Liver (tissue), 8 donors: ENCODE measurements at regions not wholly inside any gene's neighbourhood (a gene's known extent, or its start where the extent isn't known, plus 50 kb on each side); places are given as distances from the start of the nearest gene placed in this dataset.
A peak's percentile ranks its signal among the peaks of the same experiment; 100 is the strongest.

Source experiments
- DNase-seq: peaks from one replicate; pipeline ENCODE4 v3.0.0-alpha.2; 2017; ENCODE audit warnings: low spot score
- H3K27ac ChIP-seq, 2 donors: one replicate each; pipeline ENCODE4 v1.7.0; 2013; ENCODE audit warnings: inconsistent platforms in 2 of 2, low read length in 2 of 2, control low read depth in 1 of 2, low read depth in 1 of 2, mild to moderate bottlenecking in 1 of 2
- H3K27me3 ChIP-seq, 4 donors: one replicate each; pipeline versions ENCODE4 v1.6.1 to v1.7.0; 2013; ENCODE audit warnings: low read length in 3 of 4, inconsistent platforms in 1 of 4, mild to moderate bottlenecking in 1 of 4, moderate library complexity in 1 of 4; ENCODE audit not compliant: control insufficient read depth in 4 of 4, insufficient read depth in 4 of 4
- H3K36me3 ChIP-seq, 4 donors: one replicate each; pipeline versions ENCODE4 v1.6.1 to v1.7.0; 2013; ENCODE audit warnings: low read length in 3 of 4, mild to moderate bottlenecking in 3 of 4, low read depth in 1 of 4, moderate library complexity in 1 of 4; ENCODE audit not compliant: control insufficient read depth in 4 of 4, insufficient read depth in 3 of 4
- H3K4me1 ChIP-seq, 4 donors: one replicate each; pipeline versions ENCODE4 v1.6.1 to v1.7.0; 2013; ENCODE audit warnings: low read length in 3 of 4, mild to moderate bottlenecking in 3 of 4, moderate library complexity in 1 of 4; ENCODE audit not compliant: control insufficient read depth in 4 of 4, insufficient read depth in 4 of 4
- H3K4me3 ChIP-seq, 3 donors: one replicate each; pipeline versions ENCODE4 v1.6.1 to v1.7.0; 2013; ENCODE audit warnings: low read length in 3 of 3, control low read depth in 1 of 3, low read depth in 1 of 3, mild to moderate bottlenecking in 1 of 3
- H3K9ac ChIP-seq, 2 donors: one replicate each; pipeline ENCODE4 v1.7.0; 2013; ENCODE audit warnings: low read length in 2 of 2, mild to moderate bottlenecking in 2 of 2, moderate library complexity in 2 of 2, control low read depth in 1 of 2, low read depth in 1 of 2
- H3K9me3 ChIP-seq, 4 donors: one replicate each; pipeline versions ENCODE4 v1.6.1 to v1.7.0; 2013; ENCODE audit warnings: low read length in 3 of 4; ENCODE audit not compliant: control insufficient read depth in 4 of 4
- EGR1 ChIP-seq, 2 donors: IDR thresholded peaks; 2 replicates each; pipeline ENCODE4 v1.6.1; 2016 to 2018; ENCODE audit warnings: antibody characterized with exemption in 2 of 2, low read depth in 2 of 2
- FOXA1 ChIP-seq: IDR thresholded peaks from 2 replicates; pipeline ENCODE4 v1.6.1; 2016; ENCODE audit warnings: antibody characterized with exemption
- FOXA2 ChIP-seq: IDR thresholded peaks from 2 replicates; pipeline ENCODE4 v1.6.1; 2016; ENCODE audit warnings: antibody characterized with exemption
- GABPA ChIP-seq, 2 donors: IDR thresholded peaks in 1 of 2; conservative IDR thresholded peaks in 1 of 2; 2 replicates each; pipeline ENCODE4 v1.6.1; 2016; ENCODE audit warnings: antibody characterized with exemption in 2 of 2, mild to moderate bottlenecking in 1 of 2, moderate library complexity in 1 of 2
- HNF4A ChIP-seq, 2 donors: conservative IDR thresholded peaks; 2 replicates each; pipeline ENCODE4 v1.6.1; 2016; ENCODE audit warnings: antibody characterized with exemption in 2 of 2, mild to moderate bottlenecking in 2 of 2
- HNF4G ChIP-seq: IDR thresholded peaks from 2 replicates; pipeline ENCODE4 v1.6.1; 2016; ENCODE audit warnings: antibody characterized with exemption
- JUND ChIP-seq, 2 donors: IDR thresholded peaks; 2 replicates each; pipeline ENCODE4 v1.6.1; 2016; ENCODE audit warnings: antibody characterized with exemption in 2 of 2
- MAX ChIP-seq: IDR thresholded peaks from 2 replicates; pipeline ENCODE4 v1.6.1; 2016; ENCODE audit warnings: antibody characterized with exemption
- NR2F2 ChIP-seq: IDR thresholded peaks from 2 replicates; pipeline ENCODE4 v1.6.1; 2016; ENCODE audit warnings: antibody characterized with exemption
- RAD21 ChIP-seq, 2 donors: IDR thresholded peaks; 2 replicates each; pipeline ENCODE4 v1.6.1; 2016; ENCODE audit warnings: antibody characterized with exemption in 2 of 2, mild to moderate bottlenecking in 2 of 2
- RXRA ChIP-seq, 2 donors: IDR thresholded peaks; 2 replicates each; pipeline ENCODE4 v1.6.1; 2017 to 2018; ENCODE audit warnings: antibody characterized with exemption in 2 of 2, mild to moderate bottlenecking in 1 of 2
- SP1 ChIP-seq: IDR thresholded peaks from 2 replicates; pipeline ENCODE4 v1.6.1; 2018; ENCODE audit warnings: antibody characterized with exemption, mild to moderate bottlenecking
- TAF1 ChIP-seq: conservative IDR thresholded peaks from 2 replicates; pipeline ENCODE4 v1.6.1; 2016; ENCODE audit warnings: antibody characterized with exemption, mild to moderate bottlenecking
- YY1 ChIP-seq: IDR thresholded peaks from 2 replicates; pipeline ENCODE4 v1.6.1; 2016; ENCODE audit warnings: antibody characterized with exemption, mild to moderate bottlenecking
- WGBS: extraction: QIAGEN DNeasy Blood & Tissue Kit; methylation state at CpG from one replicate; pipeline ENCODE4 v1.1.7; 2013; 5-methylcytosine and 5-hydroxymethylcytosine counted together
- TF ChIP-seq, protein P1 (sequence below): IDR thresholded peaks from 2 replicates; pipeline ENCODE4 v1.6.1; 2016; ENCODE audit warnings: antibody characterized with exemption, mild to moderate bottlenecking
- TF ChIP-seq, protein P2 (sequence below): IDR thresholded peaks from 2 replicates; pipeline ENCODE4 v1.6.1; 2016; ENCODE audit warnings: antibody characterized with exemption
- TF ChIP-seq, protein P3 (sequence below): fragments of 150-350 bp; IDR thresholded peaks from 2 replicates; pipeline ENCODE4 v1.5.1; 2017; ENCODE audit warnings: improper control_type of control experiment, low read depth, low read length; ENCODE audit not compliant: missing input control
- TF ChIP-seq, protein P4 (sequence below): IDR thresholded peaks from 2 replicates; pipeline ENCODE4 v1.6.1; 2016; ENCODE audit warnings: antibody characterized with exemption
- donor health status: healthy.
- donor health status: healthy.
- donor health status: healthy.
- donor health status: healthy.
- donor health status: healthy.

DNA sequence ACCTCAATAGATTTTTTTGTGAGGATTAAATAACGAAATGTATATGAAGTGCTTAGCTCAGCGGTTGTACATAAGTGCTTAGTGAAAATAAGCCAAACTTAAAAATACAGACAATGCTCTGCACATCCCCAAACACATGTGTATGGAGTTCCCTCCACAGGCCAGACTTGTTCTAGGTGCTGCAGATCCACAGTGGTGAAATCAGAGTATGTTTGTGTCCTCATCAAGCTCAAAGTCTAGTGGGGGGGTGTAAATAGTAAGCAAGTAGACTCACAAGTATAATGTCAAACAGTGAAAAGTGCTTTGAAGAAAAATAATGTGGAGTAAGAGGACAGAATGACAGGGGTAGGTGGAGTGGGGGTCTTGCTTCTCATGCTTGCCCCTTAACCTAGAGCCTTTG lies 157.4 kb upstream of the SPRY4 start (continued):
- TF ChIP-seq, protein P1, sequence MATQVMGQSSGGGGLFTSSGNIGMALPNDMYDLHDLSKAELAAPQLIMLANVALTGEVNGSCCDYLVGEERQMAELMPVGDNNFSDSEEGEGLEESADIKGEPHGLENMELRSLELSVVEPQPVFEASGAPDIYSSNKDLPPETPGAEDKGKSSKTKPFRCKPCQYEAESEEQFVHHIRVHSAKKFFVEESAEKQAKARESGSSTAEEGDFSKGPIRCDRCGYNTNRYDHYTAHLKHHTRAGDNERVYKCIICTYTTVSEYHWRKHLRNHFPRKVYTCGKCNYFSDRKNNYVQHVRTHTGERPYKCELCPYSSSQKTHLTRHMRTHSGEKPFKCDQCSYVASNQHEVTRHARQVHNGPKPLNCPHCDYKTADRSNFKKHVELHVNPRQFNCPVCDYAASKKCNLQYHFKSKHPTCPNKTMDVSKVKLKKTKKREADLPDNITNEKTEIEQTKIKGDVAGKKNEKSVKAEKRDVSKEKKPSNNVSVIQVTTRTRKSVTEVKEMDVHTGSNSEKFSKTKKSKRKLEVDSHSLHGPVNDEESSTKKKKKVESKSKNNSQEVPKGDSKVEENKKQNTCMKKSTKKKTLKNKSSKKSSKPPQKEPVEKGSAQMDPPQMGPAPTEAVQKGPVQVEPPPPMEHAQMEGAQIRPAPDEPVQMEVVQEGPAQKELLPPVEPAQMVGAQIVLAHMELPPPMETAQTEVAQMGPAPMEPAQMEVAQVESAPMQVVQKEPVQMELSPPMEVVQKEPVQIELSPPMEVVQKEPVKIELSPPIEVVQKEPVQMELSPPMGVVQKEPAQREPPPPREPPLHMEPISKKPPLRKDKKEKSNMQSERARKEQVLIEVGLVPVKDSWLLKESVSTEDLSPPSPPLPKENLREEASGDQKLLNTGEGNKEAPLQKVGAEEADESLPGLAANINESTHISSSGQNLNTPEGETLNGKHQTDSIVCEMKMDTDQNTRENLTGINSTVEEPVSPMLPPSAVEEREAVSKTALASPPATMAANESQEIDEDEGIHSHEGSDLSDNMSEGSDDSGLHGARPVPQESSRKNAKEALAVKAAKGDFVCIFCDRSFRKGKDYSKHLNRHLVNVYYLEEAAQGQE, result no peak
- peak; percentile 90 to 96 for TF ChIP-seq HNF4A (conservative IDR thresholded peaks at IDR 0.05)
- TF ChIP-seq TAF1, result no peak
- TF ChIP-seq NR2F2, result no peak
- peak; percentile 92 for TF ChIP-seq HNF4G
- TF ChIP-seq RXRA (IDR thresholded peaks at IDR 0.05), result peak; percentile 40 to 62

GRCh38 chr5:142481410-142481809 lies 156.6 kb upstream of the SPRY4 start:
- DNase-seq, result no peak

GRCh38 chr5:142479854-142480519 lies 155.2 kb upstream of the SPRY4 start:
- Histone ChIP-seq H3K4me1 (peaks cover 0 to 7% (median 3%) of the 10 kb centered on the region in 4 donors), H3K9me3 (peaks cover 0 to 5% (median 2%) of the 10 kb centered on the region in 4 donors), H3K4me3 (no peak overlapping the region), H3K27ac (no peak overlapping the region), H3K27me3 (no peaks in the 10 kb centered on the region), H3K36me3 (no peaks in the 10 kb centered on the region), H3K9ac (no peak overlapping the region)
- DNase-seq, result no peak
- 73% methylated on average over 3 of the region's 3 CpGs for WGBS
- TF ChIP-seq, protein P2, sequence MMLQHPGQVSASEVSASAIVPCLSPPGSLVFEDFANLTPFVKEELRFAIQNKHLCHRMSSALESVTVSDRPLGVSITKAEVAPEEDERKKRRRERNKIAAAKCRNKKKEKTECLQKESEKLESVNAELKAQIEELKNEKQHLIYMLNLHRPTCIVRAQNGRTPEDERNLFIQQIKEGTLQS, result no peak
- TF ChIP-seq RAD21 (IDR thresholded peaks at IDR 0.05) (no peak), TAF1 (no peak), MAX (no peak), RXRA (IDR thresholded peaks at IDR 0.05) (no peak), JUND (IDR thresholded peaks at IDR 0.05) (no peak), EGR1 (IDR thresholded peaks at IDR 0.05; ENCODE audit: low read depth in 2 of 2) (no peak), HNF4G (no peak), SP1 (no peak), YY1 (no peak), FOXA2 (no peak), GABPA (IDR thresholded peaks at IDR 0.05 in 1 of 2, conservative IDR thresholded peaks at IDR 0.05 in 1 of 2) (no peak), FOXA1 (no peak), HNF4A (conservative IDR thresholded peaks at IDR 0.05) (no peak)
- TF ChIP-seq, protein P3, sequence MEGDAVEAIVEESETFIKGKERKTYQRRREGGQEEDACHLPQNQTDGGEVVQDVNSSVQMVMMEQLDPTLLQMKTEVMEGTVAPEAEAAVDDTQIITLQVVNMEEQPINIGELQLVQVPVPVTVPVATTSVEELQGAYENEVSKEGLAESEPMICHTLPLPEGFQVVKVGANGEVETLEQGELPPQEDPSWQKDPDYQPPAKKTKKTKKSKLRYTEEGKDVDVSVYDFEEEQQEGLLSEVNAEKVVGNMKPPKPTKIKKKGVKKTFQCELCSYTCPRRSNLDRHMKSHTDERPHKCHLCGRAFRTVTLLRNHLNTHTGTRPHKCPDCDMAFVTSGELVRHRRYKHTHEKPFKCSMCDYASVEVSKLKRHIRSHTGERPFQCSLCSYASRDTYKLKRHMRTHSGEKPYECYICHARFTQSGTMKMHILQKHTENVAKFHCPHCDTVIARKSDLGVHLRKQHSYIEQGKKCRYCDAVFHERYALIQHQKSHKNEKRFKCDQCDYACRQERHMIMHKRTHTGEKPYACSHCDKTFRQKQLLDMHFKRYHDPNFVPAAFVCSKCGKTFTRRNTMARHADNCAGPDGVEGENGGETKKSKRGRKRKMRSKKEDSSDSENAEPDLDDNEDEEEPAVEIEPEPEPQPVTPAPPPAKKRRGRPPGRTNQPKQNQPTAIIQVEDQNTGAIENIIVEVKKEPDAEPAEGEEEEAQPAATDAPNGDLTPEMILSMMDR, result no peak
- TF ChIP-seq, protein P1, result no peak
- TF ChIP-seq, protein P4, sequence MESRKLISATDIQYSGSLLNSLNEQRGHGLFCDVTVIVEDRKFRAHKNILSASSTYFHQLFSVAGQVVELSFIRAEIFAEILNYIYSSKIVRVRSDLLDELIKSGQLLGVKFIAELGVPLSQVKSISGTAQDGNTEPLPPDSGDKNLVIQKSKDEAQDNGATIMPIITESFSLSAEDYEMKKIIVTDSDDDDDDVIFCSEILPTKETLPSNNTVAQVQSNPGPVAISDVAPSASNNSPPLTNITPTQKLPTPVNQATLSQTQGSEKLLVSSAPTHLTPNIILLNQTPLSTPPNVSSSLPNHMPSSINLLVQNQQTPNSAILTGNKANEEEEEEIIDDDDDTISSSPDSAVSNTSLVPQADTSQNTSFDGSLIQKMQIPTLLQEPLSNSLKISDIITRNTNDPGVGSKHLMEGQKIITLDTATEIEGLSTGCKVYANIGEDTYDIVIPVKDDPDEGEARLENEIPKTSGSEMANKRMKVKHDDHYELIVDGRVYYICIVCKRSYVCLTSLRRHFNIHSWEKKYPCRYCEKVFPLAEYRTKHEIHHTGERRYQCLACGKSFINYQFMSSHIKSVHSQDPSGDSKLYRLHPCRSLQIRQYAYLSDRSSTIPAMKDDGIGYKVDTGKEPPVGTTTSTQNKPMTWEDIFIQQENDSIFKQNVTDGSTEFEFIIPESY, result no peak

More at GRCh38 chr5:142481410-142481809, 156.6 kb upstream of the SPRY4 start:
- Histone ChIP-seq H3K9ac (no peak overlapping the region), H3K4me3 (no peak overlapping the region), H3K36me3 (no peaks in the 10 kb centered on the region), H3K4me1 (peaks cover 0 to 7% (median 3%) of the 10 kb centered on the region in 4 donors), H3K27ac (no peak overlapping the region), H3K9me3 (peaks cover 0 to 5% (median 3%) of the 10 kb centered on the region in 4 donors), H3K27me3 (no peaks in the 10 kb centered on the region)
- 88% methylated on average over 3 of the region's 3 CpGs for WGBS
- TF ChIP-seq YY1, result no peak
